ENCODE measurements at regions not wholly inside any gene's neighbourhood (a gene's known extent, or its start where the extent isn't known, plus 50 kb on each side); places are given as distances from the start of the nearest gene placed in this dataset.

DNA sequence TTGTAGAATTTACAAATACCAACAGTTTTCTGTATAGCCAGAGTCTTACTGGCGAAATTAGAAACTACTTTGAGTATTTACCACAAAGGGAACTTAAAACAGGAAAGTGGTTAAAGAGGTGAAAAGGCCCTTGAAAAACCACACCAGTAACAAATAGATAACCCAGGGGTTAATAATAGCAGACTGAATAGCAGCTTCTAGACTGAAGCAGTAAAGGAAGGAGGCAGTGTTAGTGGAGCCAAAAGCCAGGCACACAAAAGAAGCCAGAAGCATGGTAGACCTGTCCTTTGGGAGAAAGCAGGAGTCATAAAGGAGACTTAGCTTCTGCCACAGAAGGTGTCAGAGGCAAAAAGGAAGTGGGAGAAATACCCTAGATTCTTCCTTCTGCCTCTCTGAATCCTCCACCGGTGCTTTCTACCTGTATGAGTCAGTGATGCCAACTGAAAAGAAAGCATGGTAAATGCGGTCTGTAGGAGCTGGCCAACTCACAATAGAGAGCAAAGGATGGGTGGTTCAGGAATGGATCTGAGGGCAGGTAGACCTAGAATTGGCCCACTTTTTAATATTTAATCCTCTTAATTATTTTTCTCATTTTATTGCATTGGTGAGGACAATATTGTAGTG lies 97.3 kb downstream of the ARL6IP6 start:
- peaks cover under 1% of the 10 kb centered on the region; the same call in 1 of the 2 replicates for H3K4me1 ChIP-seq (ENCODE audit: control insufficient read depth, low read length)
- no peak for TF ChIP-seq EZH2phosphoT487 (IDR thresholded peaks at IDR 0.05; ENCODE audit: borderline replicate concordance, low read length)
- TF ChIP-seq, protein P1, sequence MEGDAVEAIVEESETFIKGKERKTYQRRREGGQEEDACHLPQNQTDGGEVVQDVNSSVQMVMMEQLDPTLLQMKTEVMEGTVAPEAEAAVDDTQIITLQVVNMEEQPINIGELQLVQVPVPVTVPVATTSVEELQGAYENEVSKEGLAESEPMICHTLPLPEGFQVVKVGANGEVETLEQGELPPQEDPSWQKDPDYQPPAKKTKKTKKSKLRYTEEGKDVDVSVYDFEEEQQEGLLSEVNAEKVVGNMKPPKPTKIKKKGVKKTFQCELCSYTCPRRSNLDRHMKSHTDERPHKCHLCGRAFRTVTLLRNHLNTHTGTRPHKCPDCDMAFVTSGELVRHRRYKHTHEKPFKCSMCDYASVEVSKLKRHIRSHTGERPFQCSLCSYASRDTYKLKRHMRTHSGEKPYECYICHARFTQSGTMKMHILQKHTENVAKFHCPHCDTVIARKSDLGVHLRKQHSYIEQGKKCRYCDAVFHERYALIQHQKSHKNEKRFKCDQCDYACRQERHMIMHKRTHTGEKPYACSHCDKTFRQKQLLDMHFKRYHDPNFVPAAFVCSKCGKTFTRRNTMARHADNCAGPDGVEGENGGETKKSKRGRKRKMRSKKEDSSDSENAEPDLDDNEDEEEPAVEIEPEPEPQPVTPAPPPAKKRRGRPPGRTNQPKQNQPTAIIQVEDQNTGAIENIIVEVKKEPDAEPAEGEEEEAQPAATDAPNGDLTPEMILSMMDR (IDR thresholded peaks at IDR 0.05; ENCODE audit: low read depth, low read length, poor library complexity, severe bottlenecking), result no peak
- H3F3A ChIP-seq (ENCODE audit: control insufficient read depth, insufficient read depth), result no peaks in the 10 kb centered on the region
- H4K20me1 ChIP-seq (ENCODE audit: control insufficient read depth, insufficient read depth, low read depth, low read length), result no peaks in the 10 kb centered on the region
- no peaks in the 10 kb centered on the region for H3K36me3 ChIP-seq (ENCODE audit: control insufficient read depth, low read length)
- H3K9me3 ChIP-seq (ENCODE audit: control insufficient read depth, insufficient read depth, low read length), result peaks cover 7% of the 10 kb centered on the region; the same call in 1 of the 2 replicates
- H3K4me2 ChIP-seq (ENCODE audit: low read length), result no peak overlapping the region
- H3K4me3 ChIP-seq (ENCODE audit: low read length), result no peak overlapping the region
- no peaks in the 10 kb centered on the region for H3K79me2 ChIP-seq (ENCODE audit: control insufficient read depth, low read length)
- H3K27me3 ChIP-seq (ENCODE audit: control insufficient read depth, low read length), result no peaks in the 10 kb centered on the region
- H3K27ac ChIP-seq (ENCODE audit: low read depth, low read length), result no peak overlapping the region
- no peaks in the 10 kb centered on the region; the same call in 1 of the 2 replicates for H3K9me2 ChIP-seq (replicated peaks; ENCODE audit: control insufficient read depth, low read length)

DNA sequence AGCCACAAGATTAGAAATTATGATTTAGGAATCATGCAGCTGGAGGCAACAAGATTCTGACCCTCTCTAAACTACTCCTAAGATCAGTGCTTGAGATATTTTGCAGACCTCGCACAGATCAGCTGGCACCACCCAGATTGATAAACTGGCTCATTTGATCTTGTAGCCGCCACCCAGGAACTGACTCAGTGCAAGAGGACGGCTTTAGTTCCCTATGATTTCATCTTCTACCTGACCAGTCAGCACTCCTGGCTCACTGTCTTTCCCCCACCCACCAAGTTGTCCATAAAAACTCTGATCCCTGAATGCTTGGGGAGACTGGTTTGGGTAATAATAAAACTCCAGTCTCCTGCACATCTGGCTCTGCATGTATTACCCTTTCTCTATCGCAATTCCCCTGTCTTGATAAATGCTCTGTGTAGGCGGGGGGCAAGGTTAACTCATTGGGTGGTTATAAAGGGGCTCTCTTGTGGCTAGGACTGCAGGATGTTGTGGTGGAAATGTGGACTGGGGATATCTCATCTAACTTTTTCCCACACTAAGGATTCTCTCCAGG lies 96.1 kb downstream of the ARL6IP6 start:
- Histone ChIP-seq H3K36me3 (ENCODE audit: control insufficient read depth, low read length) (no peaks in the 10 kb centered on the region), H3F3A (ENCODE audit: control insufficient read depth, insufficient read depth) (no peaks in the 10 kb centered on the region), H4K20me1 (ENCODE audit: control insufficient read depth, insufficient read depth, low read depth, low read length) (no peaks in the 10 kb centered on the region), H3K4me3 (ENCODE audit: low read length) (no peak overlapping the region), H3K79me2 (ENCODE audit: control insufficient read depth, low read length) (no peaks in the 10 kb centered on the region), H3K27me3 (ENCODE audit: control insufficient read depth, low read length) (no peaks in the 10 kb centered on the region), H3K9me3 (ENCODE audit: control insufficient read depth, insufficient read depth, low read length) (peaks cover 7% of the 10 kb centered on the region; the same call in 1 of the 2 replicates), H3K9me2 (replicated peaks; ENCODE audit: control insufficient read depth, low read length) (no peaks in the 10 kb centered on the region; the same call in 1 of the 2 replicates), H3K4me2 (ENCODE audit: low read length) (no peak overlapping the region), H3K27ac (ENCODE audit: low read depth, low read length) (no peak overlapping the region), H3K4me1 (ENCODE audit: control insufficient read depth, low read length) (no peaks in the 10 kb centered on the region)
- TF ChIP-seq EZH2phosphoT487 (IDR thresholded peaks at IDR 0.05; ENCODE audit: borderline replicate concordance, low read length), result no peak
- TF ChIP-seq, protein P1 (IDR thresholded peaks at IDR 0.05; ENCODE audit: low read depth, low read length, poor library complexity, severe bottlenecking), result no peak

DNA sequence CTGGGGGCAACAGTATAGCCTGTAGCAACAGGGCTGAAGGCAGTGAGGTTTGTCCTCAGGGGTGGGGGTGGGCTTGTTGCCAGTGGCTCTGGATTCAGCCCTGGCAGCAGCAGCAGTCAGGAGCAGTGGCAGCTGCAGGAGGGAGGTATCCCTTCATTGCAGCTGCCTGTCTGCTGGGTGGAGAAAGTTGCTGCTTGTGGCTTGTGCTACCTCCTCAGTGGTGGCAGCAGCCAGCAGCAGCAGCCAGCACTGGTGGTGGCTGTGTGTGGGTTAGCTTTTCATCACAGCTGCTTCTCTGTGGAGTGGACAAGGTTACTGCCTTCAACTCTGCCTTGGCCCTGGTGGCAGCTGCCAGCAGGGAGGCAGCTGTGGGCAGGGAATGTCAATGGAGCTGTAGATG lies 94.9 kb downstream of the ARL6IP6 start:
- Histone ChIP-seq H3K9me3 (ENCODE audit: control insufficient read depth, insufficient read depth, low read length) (peaks cover 7% of the 10 kb centered on the region; the same call in 1 of the 2 replicates), H3K79me2 (ENCODE audit: control insufficient read depth, low read length) (no peaks in the 10 kb centered on the region), H3K4me3 (ENCODE audit: low read length) (no peak overlapping the region), H3F3A (ENCODE audit: control insufficient read depth, insufficient read depth) (no peaks in the 10 kb centered on the region), H3K27me3 (ENCODE audit: control insufficient read depth, low read length) (no peaks in the 10 kb centered on the region), H3K36me3 (ENCODE audit: control insufficient read depth, low read length) (no peaks in the 10 kb centered on the region), H3K4me2 (ENCODE audit: low read length) (no peak overlapping the region), H4K20me1 (ENCODE audit: control insufficient read depth, insufficient read depth, low read depth, low read length) (no peaks in the 10 kb centered on the region), H3K9me2 (replicated peaks; ENCODE audit: control insufficient read depth, low read length) (no peaks in the 10 kb centered on the region; the same call in 1 of the 2 replicates), H3K4me1 (ENCODE audit: control insufficient read depth, low read length) (no peaks in the 10 kb centered on the region), H3K27ac (ENCODE audit: low read depth, low read length) (no peak overlapping the region)
- TF ChIP-seq, protein P1 (IDR thresholded peaks at IDR 0.05; ENCODE audit: low read depth, low read length, poor library complexity, severe bottlenecking), result no peak
- TF ChIP-seq EZH2phosphoT487 (IDR thresholded peaks at IDR 0.05; ENCODE audit: borderline replicate concordance, low read length), result no peak

All from DOHH2 (cell line).